C4-2B (cell line): ENCODE measurements at regions not wholly inside any gene's neighbourhood (a gene's known extent, or its start where the extent isn't known, plus 50 kb on each side); places are given as distances from the start of the nearest gene placed in this dataset.

Experiments used
- CTCF ChIP-seq: fragments of 450-650 bp; conservative IDR thresholded peaks from 2 replicates; pipeline ENCODE4 v1.5.1; 2017; ENCODE audit warnings: mild to moderate bottlenecking
- ZFX ChIP-seq: fragments of 450-650 bp; IDR thresholded peaks from 2 replicates; pipeline ENCODE4 v1.6.1; 2017

- TF ChIP-seq CTCF = no peak
- no peak for TF ChIP-seq ZFX
These were observed 361.0 kb downstream of the NFIB start for GRCh38 chr9:13952906-13953305.
